Hematopoietic multipotent progenitor cell treated with erythropoietin and hydrocortisone succinate and interleukin-3 and kit ligand, for 15 days (in vitro differentiated cells): ENCODE measurements at regions not wholly inside any gene's neighbourhood (a gene's known extent, or its start where the extent isn't known, plus 50 kb on each side); places are given as distances from the start of the nearest gene placed in this dataset.
"Not testable (repeated sequence)": the region's sequence is repeated elsewhere in the genome, so short reads cannot be mapped to it uniquely, and the experiment has no call there.

Source experiments
- DNase-seq: peaks from one replicate; pipeline ENCODE4 v3.0.0-alpha.2; 2015; ENCODE audit warnings: low spot score

GRCh38 chr2:176574484-176575236 lies 305.4 kb downstream of the MTX2 start:
- no peak for DNase-seq

GRCh38 chr2:176575237-176575744 lies 306.0 kb downstream of the MTX2 start:
- no peak for DNase-seq

GRCh38 chr2:176577054-176577453 lies 307.8 kb downstream of the MTX2 start:
- no peak for DNase-seq

GRCh38 chr2:176578292-176578691 lies 309.1 kb downstream of the MTX2 start:
- not testable (repeated sequence) for DNase-seq

- no peak for DNase-seq
Measured at GRCh38 chr2:176579608-176580007, 310.4 kb downstream of the MTX2 start.

- no peak for DNase-seq
Measured at GRCh38 chr2:176581557-176582165, 312.4 kb downstream of the MTX2 start.

- no peak for DNase-seq
Measured at GRCh38 chr2:176582176-176582575, 312.9 kb downstream of the MTX2 start.

GRCh38 chr2:176582990-176583481 lies 313.8 kb downstream of the MTX2 start:
- no peak for DNase-seq

GRCh38 chr2:176583607-176584006 lies 314.4 kb downstream of the MTX2 start:
- no peak for DNase-seq

GRCh38 chr2:176584333-176584732 lies 315.1 kb downstream of the MTX2 start:
- DNase-seq = no peak

- no peak for DNase-seq
Measured at GRCh38 chr2:176585291-176585690, 316.0 kb downstream of the MTX2 start.

GRCh38 chr2:176585791-176586190 lies 316.5 kb downstream of the MTX2 start:
- DNase-seq = no peak

- DNase-seq = no peak
Measured at GRCh38 chr2:176589287-176589686, 320.0 kb downstream of the MTX2 start.

- DNase-seq = no peak
Measured at GRCh38 chr2:176589825-176590440, 320.7 kb downstream of the MTX2 start.

- no peak for DNase-seq
Measured at GRCh38 chr2:176592216-176592615, 323.0 kb downstream of the MTX2 start.

GRCh38 chr2:176595986-176596385 lies 326.7 kb downstream of the MTX2 start:
- no peak for DNase-seq

- no peak for DNase-seq
Measured at GRCh38 chr2:176597916-176598315, 328.7 kb downstream of the MTX2 start.

- DNase-seq = no peak
Measured at GRCh38 chr2:176598351-176598750, 329.1 kb downstream of the MTX2 start.

GRCh38 chr2:176599796-176600485 lies 330.7 kb downstream of the MTX2 start:
- no peak for DNase-seq

GRCh38 chr2:176601066-176601465 lies 331.8 kb downstream of the MTX2 start:
- no peak for DNase-seq

- DNase-seq = no peak
Measured at GRCh38 chr2:176612036-176612435, 342.8 kb downstream of the MTX2 start.

- no peak for DNase-seq
Measured at GRCh38 chr2:176612736-176613135, 343.5 kb downstream of the MTX2 start.
